ENCODE measurements at regions not wholly inside any gene's neighbourhood (a gene's known extent, or its start where the extent isn't known, plus 50 kb on each side); places are given as distances from the start of the nearest gene placed in this dataset.

- no TSS peak for BruUV-seq (replicated peaks)
Measured at GRCh38 chrX:98077440-98077839, 1193.7 kb downstream of the RPA4 start.

GRCh38 chrX:98111684-98112083 is 1228.0 kb downstream of the RPA4 start:
- in situ Hi-C loops (cut with HindIII; ENCODE audit: low pct_unique_long_range_greater_than_20kb, low sequenced_read_pairs): no loop called here
- ChIA-PET POLR2A (no interaction called here), CTCF (no interaction called here)
- BruUV-seq (replicated peaks): no TSS peak
- no peak overlapping the region for H3K4me3 ChIP-seq (ENCODE audit: low read depth in 2 of 2, low read length in 2 of 2)
- intact Hi-C loops (cut with micrococcal nuclease; ENCODE audit: unreplicated experiment): no loop called here
- no peak overlapping the region for H3K27ac ChIP-seq (ENCODE audit: low read length)
- H3K9me3 ChIP-seq (ENCODE audit: control insufficient read depth, insufficient read depth, low read depth, low read length): no peaks in the 10 kb centered on the region
- TF ChIP-seq POLR2AphosphoS5 (IDR thresholded peaks at IDR 0.05; ENCODE audit: low read depth, low read length) (no peak), CTCF (IDR thresholded peaks at IDR 0.05) (no peak), SIN3A (IDR thresholded peaks at IDR 0.05; ENCODE audit: borderline replicate concordance, insufficient read depth, low read depth, low read length) (no peak), TCF7L2 (IDR thresholded peaks at IDR 0.05; ENCODE audit: low read depth, low read length) (no peak), REST (IDR thresholded peaks at IDR 0.05; ENCODE audit: insufficient read depth in 1 of 2, low read depth in 2 of 2, low read length in 1 of 2) (no peak)
- no peak for ATAC-seq
- DNase-seq (ENCODE audit: low read depth, low spot score): no peak
- no peaks in the 10 kb centered on the region for H3K27me3 ChIP-seq (ENCODE audit: control insufficient read depth, insufficient read depth, low read length)
- no peaks in the 10 kb centered on the region for H3K4me1 ChIP-seq (ENCODE audit: control insufficient read depth, insufficient read depth, low read length)
- H3K36me3 ChIP-seq (ENCODE audit: control insufficient read depth, insufficient read depth, low read length): no peaks in the 10 kb centered on the region

More at GRCh38 chrX:98077440-98077839, 1193.7 kb downstream of the RPA4 start:
- TF ChIP-seq REST (IDR thresholded peaks at IDR 0.05; ENCODE audit: insufficient read depth in 1 of 2, low read depth in 2 of 2, low read length in 1 of 2) (no peak), CTCF (IDR thresholded peaks at IDR 0.05) (no peak), POLR2AphosphoS5 (IDR thresholded peaks at IDR 0.05; ENCODE audit: low read depth, low read length) (no peak), SIN3A (IDR thresholded peaks at IDR 0.05; ENCODE audit: borderline replicate concordance, insufficient read depth, low read depth, low read length) (no peak), TCF7L2 (IDR thresholded peaks at IDR 0.05; ENCODE audit: low read depth, low read length) (no peak)
- DNase-seq (ENCODE audit: low read depth, low spot score): no peak
- Histone ChIP-seq H3K27me3 (ENCODE audit: control insufficient read depth, insufficient read depth, low read length) (no peaks in the 10 kb centered on the region), H3K27ac (ENCODE audit: low read length) (no peak overlapping the region), H3K9me3 (ENCODE audit: control insufficient read depth, insufficient read depth, low read depth, low read length) (no peaks in the 10 kb centered on the region), H3K4me1 (ENCODE audit: control insufficient read depth, insufficient read depth, low read length) (no peaks in the 10 kb centered on the region), H3K36me3 (ENCODE audit: control insufficient read depth, insufficient read depth, low read length) (no peaks in the 10 kb centered on the region), H3K4me3 (ENCODE audit: low read depth in 2 of 2, low read length in 2 of 2) (no peak overlapping the region)
- POLR2A ChIA-PET: no interaction called here
- in situ Hi-C loops (cut with HindIII; ENCODE audit: low pct_unique_long_range_greater_than_20kb, low sequenced_read_pairs): no loop called here
- intact Hi-C loops (cut with micrococcal nuclease; ENCODE audit: unreplicated experiment): no loop called here
- no peak for ATAC-seq
- CTCF ChIA-PET: no interaction called here
